Activated naive CD4-positive, alpha-beta T cell (primary cell): ENCODE measurements at regions not wholly inside any gene's neighbourhood (a gene's known extent, or its start where the extent isn't known, plus 50 kb on each side); places are given as distances from the start of the nearest gene placed in this dataset.

Experiments
- DNase-seq, 4 experiments: peaks; one replicate each; lab custom pipeline; 2025; lab: John Stamatoyannopoulos, UW

- DNase-seq: no peak
Observed at GRCh38 chr4:41883988-41884734, 51.1 kb upstream of the TMEM33 start.

GRCh38 chr4:41882625-41883347 lies 52.4 kb upstream of the TMEM33 start:
- DNase-seq: peak in 3 of 4 experiments; percentile 16 to 29 (median 21)

- DNase-seq: no peak
Observed at GRCh38 chr4:41881981-41882624, 53.1 kb upstream of the TMEM33 start.

GRCh38 chr4:41880840-41881831 lies 54.1 kb upstream of the TMEM33 start:
- DNase-seq: no peak

GRCh38 chr4:41880022-41880837 lies 55.0 kb upstream of the TMEM33 start:
- DNase-seq: no peak

- DNase-seq: no peak
Observed at GRCh38 chr4:41879552-41879951, 55.7 kb upstream of the TMEM33 start.

GRCh38 chr4:41878991-41879491 lies 56.2 kb upstream of the TMEM33 start:
- DNase-seq: no peak

GRCh38 chr4:41878170-41878969 lies 56.9 kb upstream of the TMEM33 start:
- no peak for DNase-seq

- DNase-seq: no peak
Observed at GRCh38 chr4:41877020-41877796, 58.0 kb upstream of the TMEM33 start.

GRCh38 chr4:41874873-41875272 lies 60.4 kb upstream of the TMEM33 start:
- DNase-seq: no peak

GRCh38 chr4:41874398-41874797 lies 60.8 kb upstream of the TMEM33 start:
- DNase-seq: no peak

- no peak for DNase-seq
Observed at GRCh38 chr4:41873380-41874295, 61.6 kb upstream of the TMEM33 start.

GRCh38 chr4:41870035-41870434 lies 65.2 kb upstream of the TMEM33 start:
- DNase-seq: no peak

- DNase-seq: no peak
Observed at GRCh38 chr4:41866799-41867677, 68.2 kb upstream of the TMEM33 start.

- DNase-seq: no peak
Observed at GRCh38 chr4:41865981-41866798, 69.0 kb upstream of the TMEM33 start.
